ENCODE measurements at regions not wholly inside any gene's neighbourhood (a gene's known extent, or its start where the extent isn't known, plus 50 kb on each side); places are given as distances from the start of the nearest gene placed in this dataset.

DNA sequence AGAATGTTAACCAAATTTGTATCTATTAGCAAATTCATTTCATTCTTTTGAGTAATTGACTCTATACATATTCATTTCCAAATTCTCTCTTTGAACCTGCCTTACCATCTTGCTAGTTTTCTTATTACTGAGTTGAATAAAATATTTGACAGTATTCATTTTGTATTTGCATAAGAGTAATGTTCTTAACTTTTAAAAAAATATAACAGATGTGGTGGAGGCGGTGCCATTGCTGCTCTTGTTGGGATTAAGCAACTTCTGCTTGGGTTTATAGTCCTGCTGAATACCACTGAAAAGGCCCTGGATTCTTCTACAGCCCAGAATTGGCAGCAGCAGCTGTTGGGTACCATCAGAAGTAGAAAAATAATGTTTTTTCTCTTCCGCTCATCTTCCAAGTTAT is 148.9 kb upstream of the PEX5L start:
- TF ChIP-seq, protein P1, sequence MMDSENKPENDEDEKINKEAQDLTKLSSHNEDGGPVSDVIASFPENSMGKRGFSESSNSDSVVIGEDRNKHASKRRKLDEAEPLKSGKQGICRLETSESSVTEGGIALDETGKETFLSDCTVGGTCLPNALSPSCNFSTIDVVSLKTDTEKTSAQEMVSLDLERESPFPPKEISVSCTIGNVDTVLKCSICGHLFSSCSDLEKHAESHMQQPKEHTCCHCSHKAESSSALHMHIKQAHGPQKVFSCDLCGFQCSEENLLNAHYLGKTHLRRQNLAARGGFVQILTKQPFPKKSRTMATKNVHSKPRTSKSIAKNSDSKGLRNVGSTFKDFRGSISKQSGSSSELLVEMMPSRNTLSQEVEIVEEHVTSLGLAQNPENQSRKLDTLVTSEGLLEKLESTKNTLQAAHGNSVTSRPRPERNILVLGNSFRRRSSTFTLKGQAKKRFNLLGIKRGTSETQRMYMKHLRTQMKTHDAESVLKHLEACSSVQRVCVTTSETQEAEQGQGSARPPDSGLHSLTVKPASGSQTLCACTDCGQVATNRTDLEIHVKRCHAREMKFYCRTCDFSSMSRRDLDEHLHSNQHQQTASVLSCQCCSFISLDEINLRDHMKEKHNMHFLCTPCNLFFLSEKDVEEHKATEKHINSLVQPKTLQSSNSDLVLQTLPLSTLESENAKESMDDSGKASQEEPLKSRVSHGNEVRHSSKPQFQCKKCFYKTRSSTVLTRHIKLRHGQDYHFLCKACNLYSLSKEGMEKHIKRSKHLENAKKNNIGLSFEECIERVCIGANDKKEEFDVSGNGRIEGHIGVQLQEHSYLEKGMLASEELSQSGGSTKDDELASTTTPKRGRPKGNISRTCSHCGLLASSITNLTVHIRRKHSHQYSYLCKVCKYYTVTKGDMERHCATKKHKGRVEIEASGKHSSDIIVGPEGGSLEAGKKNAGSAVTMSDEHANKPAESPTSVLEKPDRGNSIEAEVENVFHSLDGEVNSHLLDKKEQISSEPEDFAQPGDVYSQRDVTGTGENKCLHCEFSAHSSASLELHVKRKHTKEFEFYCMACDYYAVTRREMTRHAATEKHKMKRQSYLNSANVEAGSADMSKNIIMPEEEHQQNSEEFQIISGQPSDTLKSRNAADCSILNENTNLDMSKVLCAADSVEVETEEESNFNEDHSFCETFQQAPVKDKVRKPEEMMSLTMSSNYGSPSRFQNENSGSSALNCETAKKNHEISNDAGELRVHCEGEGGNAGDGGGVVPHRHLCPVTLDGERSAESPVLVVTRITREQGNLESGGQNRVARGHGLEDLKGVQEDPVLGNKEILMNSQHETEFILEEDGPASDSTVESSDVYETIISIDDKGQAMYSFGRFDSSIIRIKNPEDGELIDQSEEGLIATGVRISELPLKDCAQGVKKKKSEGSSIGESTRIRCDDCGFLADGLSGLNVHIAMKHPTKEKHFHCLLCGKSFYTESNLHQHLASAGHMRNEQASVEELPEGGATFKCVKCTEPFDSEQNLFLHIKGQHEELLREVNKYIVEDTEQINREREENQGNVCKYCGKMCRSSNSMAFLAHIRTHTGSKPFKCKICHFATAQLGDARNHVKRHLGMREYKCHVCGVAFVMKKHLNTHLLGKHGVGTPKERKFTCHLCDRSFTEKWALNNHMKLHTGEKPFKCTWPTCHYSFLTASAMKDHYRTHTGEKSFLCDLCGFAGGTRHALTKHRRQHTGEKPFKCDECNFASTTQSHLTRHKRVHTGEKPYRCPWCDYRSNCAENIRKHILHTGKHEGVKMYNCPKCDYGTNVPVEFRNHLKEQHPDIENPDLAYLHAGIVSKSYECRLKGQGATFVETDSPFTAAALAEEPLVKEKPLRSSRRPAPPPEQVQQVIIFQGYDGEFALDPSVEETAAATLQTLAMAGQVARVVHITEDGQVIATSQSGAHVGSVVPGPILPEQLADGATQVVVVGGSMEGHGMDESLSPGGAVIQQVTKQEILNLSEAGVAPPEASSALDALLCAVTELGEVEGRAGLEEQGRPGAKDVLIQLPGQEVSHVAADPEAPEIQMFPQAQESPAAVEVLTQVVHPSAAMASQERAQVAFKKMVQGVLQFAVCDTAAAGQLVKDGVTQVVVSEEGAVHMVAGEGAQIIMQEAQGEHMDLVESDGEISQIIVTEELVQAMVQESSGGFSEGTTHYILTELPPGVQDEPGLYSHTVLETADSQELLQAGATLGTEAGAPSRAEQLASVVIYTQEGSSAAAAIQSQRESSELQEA (IDR thresholded peaks at IDR 0.05; ENCODE audit: low read depth), result no peak
- TF ChIP-seq, protein P2, sequence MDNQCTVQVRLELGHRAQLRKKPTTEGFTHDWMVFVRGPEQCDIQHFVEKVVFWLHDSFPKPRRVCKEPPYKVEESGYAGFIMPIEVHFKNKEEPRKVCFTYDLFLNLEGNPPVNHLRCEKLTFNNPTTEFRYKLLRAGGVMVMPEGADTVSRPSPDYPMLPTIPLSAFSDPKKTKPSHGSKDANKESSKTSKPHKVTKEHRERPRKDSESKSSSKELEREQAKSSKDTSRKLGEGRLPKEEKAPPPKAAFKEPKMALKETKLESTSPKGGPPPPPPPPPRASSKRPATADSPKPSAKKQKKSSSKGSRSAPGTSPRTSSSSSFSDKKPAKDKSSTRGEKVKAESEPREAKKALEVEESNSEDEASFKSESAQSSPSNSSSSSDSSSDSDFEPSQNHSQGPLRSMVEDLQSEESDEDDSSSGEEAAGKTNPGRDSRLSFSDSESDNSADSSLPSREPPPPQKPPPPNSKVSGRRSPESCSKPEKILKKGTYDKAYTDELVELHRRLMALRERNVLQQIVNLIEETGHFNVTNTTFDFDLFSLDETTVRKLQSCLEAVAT (IDR thresholded peaks at IDR 0.05), result no peak
- TF ChIP-seq, protein P3, sequence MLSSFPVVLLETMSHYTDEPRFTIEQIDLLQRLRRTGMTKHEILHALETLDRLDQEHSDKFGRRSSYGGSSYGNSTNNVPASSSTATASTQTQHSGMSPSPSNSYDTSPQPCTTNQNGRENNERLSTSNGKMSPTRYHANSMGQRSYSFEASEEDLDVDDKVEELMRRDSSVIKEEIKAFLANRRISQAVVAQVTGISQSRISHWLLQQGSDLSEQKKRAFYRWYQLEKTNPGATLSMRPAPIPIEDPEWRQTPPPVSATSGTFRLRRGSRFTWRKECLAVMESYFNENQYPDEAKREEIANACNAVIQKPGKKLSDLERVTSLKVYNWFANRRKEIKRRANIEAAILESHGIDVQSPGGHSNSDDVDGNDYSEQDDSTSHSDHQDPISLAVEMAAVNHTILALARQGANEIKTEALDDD (IDR thresholded peaks at IDR 0.05), result no peak
- TF ChIP-seq, protein P4, sequence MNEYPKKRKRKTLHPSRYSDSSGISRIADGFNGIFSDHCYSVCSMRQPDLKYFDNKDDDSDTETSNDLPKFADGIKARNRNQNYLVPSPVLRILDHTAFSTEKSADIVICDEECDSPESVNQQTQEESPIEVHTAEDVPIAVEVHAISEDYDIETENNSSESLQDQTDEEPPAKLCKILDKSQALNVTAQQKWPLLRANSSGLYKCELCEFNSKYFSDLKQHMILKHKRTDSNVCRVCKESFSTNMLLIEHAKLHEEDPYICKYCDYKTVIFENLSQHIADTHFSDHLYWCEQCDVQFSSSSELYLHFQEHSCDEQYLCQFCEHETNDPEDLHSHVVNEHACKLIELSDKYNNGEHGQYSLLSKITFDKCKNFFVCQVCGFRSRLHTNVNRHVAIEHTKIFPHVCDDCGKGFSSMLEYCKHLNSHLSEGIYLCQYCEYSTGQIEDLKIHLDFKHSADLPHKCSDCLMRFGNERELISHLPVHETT (CRISPR knock-in tag; conservative IDR thresholded peaks at IDR 0.05 in 1 of 2, IDR thresholded peaks at IDR 0.05 in 1 of 2), result no peak
- H3K36me3 ChIP-seq (ENCODE audit: control insufficient read depth, insufficient read depth, low read length), result no peaks in the 10 kb centered on the region
- CTCF ChIA-PET (ENCODE audit: low intra/inter-chr PET ratio), result no interaction called here
- ATAC-seq (no peak), FAIRE-seq (no peak), DNase-seq (ENCODE audit: extremely low read depth in 1 of 4, low spot score in 3 of 4) (no peak)
- no peak overlapping the region for H3K27ac ChIP-seq (ENCODE audit: extremely low read depth, low read depth, low read length)
- H3K9me1 ChIP-seq (ENCODE audit: control insufficient read depth, insufficient read depth, low read length), result no peaks in the 10 kb centered on the region
- H3K27me3 ChIP-seq (ENCODE audit: control insufficient read depth in 2 of 2, insufficient read depth in 2 of 2, low read length in 2 of 2), result no peaks in the 10 kb centered on the region
- POLR2A ChIA-PET, result no interaction called here
- H3K4me2 ChIP-seq (ENCODE audit: insufficient read depth, low read length), result no peak overlapping the region
- no peaks in the 10 kb centered on the region for H3K9me3 ChIP-seq (replicated peaks; ENCODE audit: control insufficient read depth, insufficient read depth, low read depth, low read length)
- H3K79me2 ChIP-seq (ENCODE audit: control insufficient read depth, insufficient read depth, low read length), result no peaks in the 10 kb centered on the region
- no peak overlapping the region for H3K9ac ChIP-seq (ENCODE audit: insufficient read depth in 1 of 2, low read depth in 2 of 2, low read length in 2 of 2)
- no TSS peak for BruUV-seq (replicated peaks)
- intact Hi-C loops (cut with micrococcal nuclease) (no loop called here), in situ Hi-C loops (cut with MboI) (no loop called here)
- no peaks in the 10 kb centered on the region for H3K4me1 ChIP-seq (replicated peaks in 1 of 2; ENCODE audit: control insufficient read depth in 2 of 2, insufficient read depth in 2 of 2, low read length in 2 of 2)
- H3K4me3 ChIP-seq, result no peak overlapping the region
- H4K20me1 ChIP-seq (replicated peaks; ENCODE audit: control insufficient read depth, insufficient read depth, low read length), result no peaks in the 10 kb centered on the region
- no peak overlapping the region for H2AFZ ChIP-seq (ENCODE audit: low read depth, low read length)
- whole genome bisulfite sequencing (ENCODE audit: insufficient coverage, low coverage, missing lambda C conversion rate), result 0% methylated on average over 2 of the region's 2 CpGs
